WERI-Rb-1 (cell line): ENCODE measurements at regions not wholly inside any gene's neighbourhood (a gene's known extent, or its start where the extent isn't known, plus 50 kb on each side); places are given as distances from the start of the nearest gene placed in this dataset.

Experiments used
- DNase-seq: peaks from one replicate; pipeline ENCODE4 v3.0.0-alpha.2; 2020
- H3K27ac ChIP-seq: fragments of 250-450 bp; sonication (Bioruptor Pico); 2 replicates; pipeline ENCODE4 v1.5.1; 2020; ENCODE audit warnings: mild to moderate bottlenecking, moderate library complexity
- H3K27me3 ChIP-seq: fragments of 250-450 bp; sonication (Bioruptor Pico); 2 replicates; pipeline ENCODE4 v1.5.1; 2021; ENCODE audit warnings: mild to moderate bottlenecking, low read depth, moderate library complexity; ENCODE audit not compliant: insufficient read depth, severe bottlenecking
- H3K36me3 ChIP-seq: fragments of 250-450 bp; sonication (Bioruptor Pico); 2 replicates; pipeline ENCODE4 v1.5.1; 2020; ENCODE audit warnings: mild to moderate bottlenecking, moderate library complexity
- H3K4me3 ChIP-seq: 2 replicates; pipeline ENCODE4 v1.5.1; 2011; ENCODE audit warnings: low read depth, mild to moderate bottlenecking, control low read depth, low read length
- H3K9me3 ChIP-seq: fragments of 250-450 bp; sonication (Bioruptor Pico); 2 replicates; pipeline ENCODE4 v1.5.1; 2021; ENCODE audit warnings: mild to moderate bottlenecking, moderate library complexity; ENCODE audit not compliant: severe bottlenecking
- CTCF ChIP-seq: IDR thresholded peaks from 2 replicates; pipeline ENCODE4 v1.5.1; 2011; ENCODE audit warnings: low read depth, mild to moderate bottlenecking, control low read depth, inconsistent platforms, low read length

GRCh38 chr20:24256307-24256706 is 213.1 kb upstream of the SYNDIG1 start:
- H3K36me3 ChIP-seq = no peaks in the 10 kb centered on the region
- DNase-seq = no peak
- H3K27me3 ChIP-seq = no peaks in the 10 kb centered on the region
- TF ChIP-seq CTCF = no peak
- peaks cover 6% of the 10 kb centered on the region for H3K9me3 ChIP-seq
- H3K4me3 ChIP-seq = no peak overlapping the region
- H3K27ac ChIP-seq = no peak overlapping the region

- no peak for TF ChIP-seq CTCF
- DNase-seq = no peak
- H3K27me3 ChIP-seq = no peaks in the 10 kb centered on the region
- H3K36me3 ChIP-seq = no peaks in the 10 kb centered on the region
- no peak overlapping the region for H3K4me3 ChIP-seq
- no peak overlapping the region for H3K27ac ChIP-seq
- H3K9me3 ChIP-seq = no peaks in the 10 kb centered on the region
Observed at GRCh38 chr20:24254480-24254879, 214.9 kb upstream of the SYNDIG1 start.

GRCh38 chr20:24253321-24253720 is 216.1 kb upstream of the SYNDIG1 start:
- H3K36me3 ChIP-seq = no peaks in the 10 kb centered on the region
- TF ChIP-seq CTCF = no peak
- no peak overlapping the region for H3K27ac ChIP-seq
- no peak overlapping the region for H3K4me3 ChIP-seq
- DNase-seq = no peak
- no peaks in the 10 kb centered on the region for H3K9me3 ChIP-seq
- H3K27me3 ChIP-seq = no peaks in the 10 kb centered on the region

GRCh38 chr20:24245094-24245493 is 224.3 kb upstream of the SYNDIG1 start:
- TF ChIP-seq CTCF = no peak
- no peaks in the 10 kb centered on the region for H3K27me3 ChIP-seq
- H3K36me3 ChIP-seq = no peaks in the 10 kb centered on the region
- H3K9me3 ChIP-seq = peaks cover 2% of the 10 kb centered on the region
- H3K4me3 ChIP-seq = no peak overlapping the region
- no peak for DNase-seq
- no peak overlapping the region for H3K27ac ChIP-seq

GRCh38 chr20:24242763-24243162 is 226.7 kb upstream of the SYNDIG1 start:
- no peak overlapping the region for H3K27ac ChIP-seq
- H3K9me3 ChIP-seq = peaks cover 2% of the 10 kb centered on the region
- no peak for TF ChIP-seq CTCF
- H3K27me3 ChIP-seq = no peaks in the 10 kb centered on the region
- no peak overlapping the region for H3K4me3 ChIP-seq
- DNase-seq = no peak
- H3K36me3 ChIP-seq = no peaks in the 10 kb centered on the region

GRCh38 chr20:24241466-24241865 is 228.0 kb upstream of the SYNDIG1 start:
- Histone ChIP-seq H3K4me3 (no peak overlapping the region), H3K27me3 (no peaks in the 10 kb centered on the region), H3K36me3 (no peaks in the 10 kb centered on the region), H3K9me3 (peaks cover 2% of the 10 kb centered on the region), H3K27ac (peak overlapping the region; percentile 78)
- peak; percentile 79 for DNase-seq
- TF ChIP-seq CTCF = no peak
